Endothelial cell of hepatic sinusoid (primary cell): ENCODE measurements at regions not wholly inside any gene's neighbourhood (a gene's known extent, or its start where the extent isn't known, plus 50 kb on each side); places are given as distances from the start of the nearest gene placed in this dataset.

Experiments
- in situ Hi-C: cut with HindIII; loops from 2 replicates; pipeline ENCODE4 v1.10.0; 2017; ENCODE audit warnings: low sequenced_read_pairs

DNA sequence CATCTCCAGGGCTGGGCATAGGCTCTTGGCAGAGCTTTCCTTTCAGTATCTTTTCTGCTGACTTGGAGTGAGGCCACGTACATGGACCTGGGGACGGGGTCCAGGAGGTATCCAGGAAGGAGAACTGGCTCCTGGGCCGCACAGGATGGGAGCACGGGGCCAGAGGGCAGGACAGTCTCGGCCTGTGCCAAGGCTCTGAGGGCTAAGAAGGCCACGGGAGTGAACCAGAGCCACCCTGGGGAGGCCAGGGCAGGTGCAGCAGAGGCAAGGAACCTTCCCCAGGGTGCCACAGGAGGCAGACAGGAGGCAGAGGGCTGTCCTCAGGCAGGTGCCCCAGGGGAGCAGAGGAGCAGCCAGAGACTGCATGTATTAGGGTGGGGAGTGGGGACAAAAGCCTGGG lies 50.3 kb downstream of the PLXNA1 start:
- in situ Hi-C loops: no loop called here

DNA sequence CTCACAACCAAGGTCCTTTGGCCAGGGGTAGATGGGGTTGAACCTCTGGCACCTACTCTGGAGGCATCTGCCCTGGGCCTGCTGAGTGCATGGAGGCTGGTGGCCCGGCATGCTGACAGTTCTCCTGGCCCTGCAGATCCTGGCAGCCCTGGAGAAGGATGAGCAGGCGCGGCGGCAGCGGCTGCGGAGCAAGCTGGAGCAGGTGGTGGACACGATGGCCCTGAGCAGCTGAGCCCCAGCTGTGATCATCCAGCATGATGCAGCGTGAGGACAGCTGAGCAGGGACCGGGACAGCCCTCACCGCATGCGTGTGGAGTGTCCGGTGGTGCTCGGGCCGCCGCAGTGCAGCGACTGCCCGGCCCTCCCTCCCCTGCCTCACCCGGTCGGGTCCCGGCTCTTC lies 50.9 kb downstream of the PLXNA1 start:
- in situ Hi-C loops: no loop called here

DNA sequence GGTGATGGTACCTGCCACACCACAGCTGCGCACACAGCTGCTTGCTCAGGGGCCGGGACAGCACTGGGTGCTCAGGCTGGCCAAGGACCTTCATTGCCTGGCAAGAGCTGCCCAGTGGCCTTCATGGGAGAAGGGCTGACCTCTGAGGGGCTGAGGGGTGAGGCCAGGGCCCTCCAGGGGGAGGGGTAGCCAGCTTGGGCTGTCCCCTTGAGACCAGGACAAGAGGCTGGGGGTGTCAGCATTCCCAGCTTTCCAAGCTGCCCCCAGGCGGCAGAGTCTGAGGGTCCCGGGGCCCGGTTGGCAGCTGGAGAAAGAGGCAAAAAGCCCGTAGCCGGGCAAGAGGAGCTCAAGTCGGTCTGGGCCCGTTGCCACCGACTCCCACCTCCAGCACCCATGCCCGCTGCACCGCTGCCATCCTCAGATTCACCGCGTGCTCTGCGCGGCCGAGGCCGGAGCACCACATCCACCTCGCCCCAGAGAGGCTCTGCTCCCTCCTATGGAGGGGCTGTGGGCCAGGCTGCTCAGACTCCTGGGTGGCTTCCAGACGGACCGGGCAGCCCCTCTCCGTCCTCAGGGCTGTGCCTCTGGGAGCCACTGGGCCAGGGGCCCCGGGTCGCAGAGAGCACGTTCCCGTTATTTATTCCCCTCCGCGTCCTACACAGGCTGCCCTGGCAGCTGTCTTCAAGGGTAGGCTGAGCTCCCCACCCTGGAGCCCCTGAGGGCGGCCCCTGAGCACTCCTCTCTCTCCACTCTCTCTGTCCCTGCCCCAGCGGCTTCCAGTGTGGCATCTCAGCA lies 51.5 kb downstream of the PLXNA1 start:
- in situ Hi-C loops: no loop called here

DNA sequence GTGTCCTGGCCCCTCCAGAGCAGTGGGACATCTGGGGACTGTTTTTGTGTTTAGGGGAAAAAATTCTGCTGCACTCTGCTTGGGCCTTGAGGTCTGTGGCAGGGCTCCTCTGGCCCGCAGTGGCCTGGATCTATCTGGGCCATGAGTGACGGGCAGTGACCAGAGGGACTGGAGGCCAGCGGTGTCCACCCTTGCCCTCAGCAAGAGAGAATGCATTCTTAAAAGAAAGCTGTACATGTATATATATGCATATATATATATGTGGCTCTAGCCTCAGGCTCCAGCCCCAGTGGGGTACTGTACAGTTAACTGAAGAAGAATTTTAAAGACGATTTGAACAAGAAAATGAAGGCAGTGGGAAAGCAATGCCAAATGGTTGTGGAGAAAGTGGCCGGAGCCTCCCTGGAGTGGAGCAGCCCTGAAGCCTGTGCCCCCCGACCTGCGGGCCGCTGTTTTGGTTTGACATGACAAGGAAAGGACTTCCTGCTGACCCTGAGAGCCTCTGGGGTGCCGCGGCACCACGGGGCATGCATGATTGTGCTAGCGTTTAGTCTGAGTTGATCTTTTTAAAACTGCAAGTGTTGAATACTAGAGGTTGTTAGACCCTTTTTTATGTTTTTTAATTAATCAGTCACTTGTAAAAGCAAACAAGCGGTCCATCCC lies 52.2 kb downstream of the PLXNA1 start:
- in situ Hi-C loops: no loop called here

DNA sequence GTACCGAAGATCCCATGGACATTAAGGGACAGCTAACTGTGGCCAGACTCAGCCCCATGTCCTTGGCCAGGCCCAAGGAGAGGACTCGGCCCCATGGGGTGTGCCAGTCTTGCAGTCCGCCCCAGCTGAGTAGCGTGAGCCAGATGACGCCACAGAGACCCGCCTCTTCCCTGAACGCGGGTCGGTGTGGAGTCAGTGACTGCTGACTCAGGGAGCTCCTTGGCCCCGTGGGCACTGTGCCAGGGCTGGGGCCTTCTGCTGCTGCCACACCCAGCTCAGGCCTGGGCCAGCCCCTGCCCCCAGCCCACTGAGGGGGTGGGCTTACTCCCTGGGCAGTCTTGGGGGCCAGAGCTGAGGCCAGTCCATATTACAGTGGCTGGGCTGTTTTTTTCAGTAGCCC lies 52.8 kb downstream of the PLXNA1 start:
- in situ Hi-C loops: no loop called here

DNA sequence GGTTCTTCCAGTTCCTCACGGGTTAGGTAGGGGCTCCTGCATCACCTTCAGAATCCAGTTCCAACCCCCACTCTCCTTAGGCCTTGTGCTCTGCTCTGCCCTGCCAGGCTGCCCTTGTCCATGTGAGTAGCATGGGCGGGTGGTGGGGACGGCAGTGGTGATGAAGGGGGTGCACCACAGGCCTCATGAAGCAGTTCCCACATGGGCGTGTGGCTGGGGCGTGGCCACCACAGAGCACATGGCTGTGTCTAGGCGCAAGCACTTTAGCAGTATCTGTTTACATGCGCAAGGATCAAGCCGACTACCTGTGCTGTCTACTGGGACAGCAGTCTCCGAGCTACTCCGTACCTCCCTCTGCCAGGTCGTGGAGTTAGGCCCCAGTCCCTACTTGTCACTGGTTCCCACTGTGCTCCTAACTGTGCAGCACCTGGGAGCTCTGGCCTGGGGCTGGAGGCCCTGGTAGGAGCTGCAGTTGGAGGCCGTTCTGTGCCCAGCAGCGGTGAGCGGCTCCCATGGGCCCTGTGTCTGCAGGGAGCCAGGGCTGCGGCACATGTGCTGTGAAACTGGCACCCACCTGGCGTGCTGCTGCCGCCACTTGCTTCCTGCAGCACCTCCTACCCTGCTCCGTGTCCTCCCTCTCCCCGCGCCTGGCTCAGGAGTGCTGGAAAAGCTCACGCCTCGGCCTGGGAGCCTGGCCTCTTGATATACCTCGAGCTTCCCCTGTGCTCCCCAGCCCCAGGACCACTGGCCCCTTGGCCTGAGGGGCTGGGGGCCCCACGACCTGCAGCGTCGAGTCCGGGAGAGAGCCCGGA lies 53.5 kb downstream of the PLXNA1 start:
- in situ Hi-C loops: no loop called here

DNA sequence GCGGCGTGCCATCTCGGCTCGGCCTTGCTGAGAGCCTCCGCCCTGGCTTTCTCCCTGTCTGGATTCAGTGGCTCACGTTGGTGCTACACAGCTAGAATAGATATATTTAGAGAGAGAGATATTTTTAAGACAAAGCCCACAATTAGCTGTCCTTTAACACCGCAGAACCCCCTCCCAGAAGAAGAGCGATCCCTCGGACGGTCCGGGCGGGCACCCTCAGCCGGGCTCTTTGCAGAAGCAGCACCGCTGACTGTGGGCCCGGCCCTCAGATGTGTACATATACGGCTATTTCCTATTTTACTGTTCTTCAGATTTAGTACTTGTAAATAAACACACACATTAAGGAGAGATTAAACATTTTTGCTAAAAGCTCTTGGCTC lies 54.1 kb downstream of the PLXNA1 start:
- in situ Hi-C loops: no loop called here

DNA sequence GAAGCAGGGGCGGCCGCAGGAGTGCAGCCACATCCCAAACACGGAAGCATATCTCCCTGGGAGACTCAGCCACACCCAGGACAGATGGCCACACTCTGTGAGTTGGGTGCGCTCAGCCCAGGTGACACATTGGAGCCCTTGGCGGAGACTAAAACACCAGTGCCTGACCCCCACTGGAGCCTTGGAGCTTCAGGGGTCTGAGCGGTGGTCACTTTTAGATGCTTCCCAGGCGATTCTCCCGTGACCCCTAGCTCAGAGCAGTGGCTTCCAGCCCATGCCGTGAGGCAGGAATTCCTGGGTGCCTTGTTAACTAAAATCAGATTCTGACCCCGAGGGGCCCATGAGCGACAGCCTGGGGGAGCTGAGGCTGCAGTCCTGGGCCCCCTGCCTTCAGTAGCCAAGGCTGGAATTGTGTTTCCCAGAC lies 54.5 kb downstream of the PLXNA1 start:
- in situ Hi-C loops: no loop called here

DNA sequence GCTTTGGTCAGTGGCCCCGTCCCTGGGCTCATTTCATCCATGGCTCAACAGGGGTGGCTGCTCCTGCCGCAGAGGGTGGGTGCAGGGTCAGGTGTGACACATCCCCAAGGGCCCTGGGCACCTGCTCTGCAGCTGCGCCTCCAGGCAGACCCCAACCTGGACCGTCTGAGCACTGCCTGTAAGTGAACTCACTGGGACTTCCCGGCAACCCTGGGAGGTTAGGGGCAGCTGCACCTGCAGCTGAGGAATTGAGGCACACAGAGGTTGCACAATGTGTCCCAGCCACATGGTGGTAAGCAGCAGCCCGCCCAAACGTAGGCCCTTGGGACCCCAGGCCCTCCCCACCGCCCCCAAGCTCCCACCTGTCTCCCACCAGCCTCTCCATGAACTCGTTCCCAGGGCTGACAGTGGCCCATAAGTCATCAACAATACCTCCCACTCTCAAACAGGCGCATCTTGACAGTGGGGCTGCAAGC lies 55.1 kb downstream of the PLXNA1 start:
- in situ Hi-C loops: no loop called here

DNA sequence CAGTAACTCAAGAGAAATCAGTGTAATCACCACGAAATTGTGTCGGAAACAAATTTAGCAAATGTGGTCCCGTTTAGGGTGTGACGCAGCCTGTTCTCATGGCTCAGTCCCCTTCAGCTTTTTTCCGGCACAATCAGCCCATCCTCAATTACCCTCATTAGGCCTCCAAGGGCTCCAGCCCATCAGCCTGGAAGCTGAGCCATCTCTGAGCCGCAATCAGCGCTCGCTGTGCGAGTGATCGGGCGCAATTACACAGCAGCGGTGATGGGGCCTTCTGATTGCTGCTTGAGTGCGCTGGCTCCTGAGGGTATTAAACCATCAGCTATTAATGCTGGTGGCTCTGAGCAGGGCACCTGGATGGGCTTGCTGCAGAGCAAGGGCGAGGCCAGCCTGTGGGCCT lies 55.6 kb downstream of the PLXNA1 start:
- in situ Hi-C loops: no loop called here

DNA sequence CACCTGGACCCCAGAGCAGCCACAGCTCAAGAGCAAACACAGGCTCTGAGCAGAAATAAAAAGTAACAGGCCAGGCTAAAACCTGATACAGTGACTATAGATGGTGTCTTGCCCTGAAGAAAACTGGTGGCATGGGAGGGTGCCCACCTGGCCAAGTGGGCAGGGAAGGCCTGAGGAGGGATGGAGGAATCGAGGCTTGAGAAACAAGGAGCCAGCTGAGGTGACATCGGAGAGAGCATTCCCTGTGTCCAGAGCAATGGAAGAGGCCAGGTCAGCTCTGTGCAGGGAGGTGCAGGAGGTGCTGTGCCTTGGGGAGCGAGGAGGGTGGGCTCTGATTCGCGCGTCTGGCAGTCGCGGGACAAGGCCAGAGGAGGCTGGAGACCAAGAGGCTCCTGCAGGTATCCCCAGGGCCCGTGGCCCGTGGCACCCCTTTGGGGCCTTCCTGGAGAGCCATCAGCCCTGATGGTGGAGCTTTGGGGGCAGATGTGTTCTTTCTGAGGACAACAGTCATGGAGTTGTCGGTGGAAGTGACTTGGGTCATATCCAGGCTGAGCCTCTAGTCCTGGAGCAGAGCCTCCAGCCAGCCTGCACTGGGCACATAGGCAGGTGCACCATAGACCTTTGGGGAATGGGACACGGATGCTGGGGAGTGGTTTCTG lies 56.1 kb downstream of the PLXNA1 start:
- in situ Hi-C loops: no loop called here

DNA sequence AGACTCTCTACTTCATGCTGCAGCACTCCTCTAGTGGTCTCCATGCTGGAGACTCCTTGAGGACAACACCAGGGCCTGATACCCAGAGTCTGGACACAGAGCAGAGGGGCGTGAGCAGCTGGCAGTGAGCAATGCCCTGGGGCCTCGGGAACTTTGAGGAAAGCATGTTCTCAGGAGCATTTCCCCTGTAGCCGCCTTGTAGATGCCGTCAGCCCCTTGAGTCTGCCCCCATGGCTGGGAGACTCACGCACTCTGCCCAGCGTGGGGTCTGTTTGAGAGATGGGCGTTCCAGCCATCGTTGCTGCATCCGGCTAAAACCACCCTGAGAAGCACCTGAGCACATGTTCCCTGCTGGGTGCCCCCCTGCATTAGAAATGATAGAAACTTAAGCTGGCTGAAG lies 56.8 kb downstream of the PLXNA1 start:
- in situ Hi-C loops: loop anchor here (5.0 to 10.0 kb wide), 3 partner anchors 83 to 365 kb away; partner anchors contain the start of gene CHCHD6

DNA sequence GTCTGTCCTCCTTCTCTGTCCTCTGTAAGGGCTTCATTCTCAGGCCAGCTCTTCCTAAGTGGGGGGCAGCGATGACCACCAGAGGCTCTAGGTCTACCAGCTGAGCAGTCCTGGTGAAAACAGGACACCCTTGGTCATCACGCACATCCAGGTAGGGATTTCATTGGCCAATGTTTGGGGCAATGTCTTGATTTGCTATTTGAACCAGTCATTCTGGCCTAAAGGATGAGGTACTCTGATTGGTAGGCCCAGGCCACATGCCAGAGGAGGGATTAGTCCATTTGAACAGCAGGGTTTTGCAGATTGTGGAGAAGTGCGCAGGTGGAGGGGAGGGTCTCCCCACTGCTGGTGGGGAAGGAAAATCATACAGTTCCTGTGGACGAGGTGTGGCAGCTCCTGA lies 57.3 kb downstream of the PLXNA1 start:
- in situ Hi-C loops: loop anchor here (5.0 to 10.0 kb wide), 3 partner anchors 82 to 365 kb away; partner anchors contain the start of gene CHCHD6

DNA sequence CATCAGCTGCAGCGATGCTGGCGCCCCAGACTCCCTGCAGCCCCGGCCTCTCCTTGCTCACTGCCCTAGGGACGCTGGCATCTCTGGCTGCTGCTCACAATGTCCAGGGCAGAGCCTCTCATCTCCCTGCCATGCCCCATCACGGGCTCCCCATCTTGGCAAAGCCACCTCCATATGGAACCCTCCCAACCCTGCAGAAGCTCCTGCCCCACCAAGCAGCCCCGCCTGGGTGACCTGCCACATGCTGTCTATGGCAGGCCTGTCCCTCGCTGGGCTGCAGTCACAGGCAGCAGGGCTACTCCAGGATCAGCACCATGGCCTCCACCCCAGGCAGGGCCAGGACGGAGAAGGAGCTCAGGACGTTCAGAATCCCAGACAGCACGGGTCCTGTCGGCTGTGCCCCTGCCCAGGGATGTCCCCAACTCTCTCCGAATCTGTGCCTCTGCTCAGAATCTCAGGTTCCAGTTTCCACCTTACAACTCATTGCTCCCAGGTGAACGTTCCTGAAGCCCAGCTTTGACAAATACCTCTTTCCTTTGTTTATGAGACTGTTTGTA lies 58.4 kb downstream of the PLXNA1 start:
- in situ Hi-C loops: loop anchor here (5.0 to 10.0 kb wide), 3 partner anchors 81 to 367 kb away; partner anchors contain the start of gene CHCHD6

DNA sequence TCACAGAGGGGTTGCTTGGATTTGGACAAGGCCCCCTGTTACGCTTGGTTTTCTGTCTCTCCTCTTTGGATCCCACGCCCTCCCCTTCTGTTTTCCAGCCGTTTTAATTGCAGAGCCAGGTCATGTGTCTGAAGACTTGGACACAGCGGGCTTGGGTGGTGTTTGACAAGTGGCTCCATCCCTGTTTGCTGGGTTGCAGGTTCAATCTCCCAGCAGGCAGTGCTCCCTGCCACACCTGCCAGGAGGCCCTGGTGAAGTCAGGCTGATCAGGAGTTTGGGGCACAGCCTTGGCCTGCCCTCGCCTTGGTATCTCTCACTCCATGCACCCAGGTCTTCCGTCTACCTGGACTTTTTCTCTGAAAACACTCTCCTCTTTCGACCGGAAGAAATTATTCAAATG lies 59.0 kb downstream of the PLXNA1 start:
- in situ Hi-C loops: loop anchor here (5.0 to 10.0 kb wide), 3 partner anchors 80 to 367 kb away; partner anchors contain the start of gene CHCHD6

DNA sequence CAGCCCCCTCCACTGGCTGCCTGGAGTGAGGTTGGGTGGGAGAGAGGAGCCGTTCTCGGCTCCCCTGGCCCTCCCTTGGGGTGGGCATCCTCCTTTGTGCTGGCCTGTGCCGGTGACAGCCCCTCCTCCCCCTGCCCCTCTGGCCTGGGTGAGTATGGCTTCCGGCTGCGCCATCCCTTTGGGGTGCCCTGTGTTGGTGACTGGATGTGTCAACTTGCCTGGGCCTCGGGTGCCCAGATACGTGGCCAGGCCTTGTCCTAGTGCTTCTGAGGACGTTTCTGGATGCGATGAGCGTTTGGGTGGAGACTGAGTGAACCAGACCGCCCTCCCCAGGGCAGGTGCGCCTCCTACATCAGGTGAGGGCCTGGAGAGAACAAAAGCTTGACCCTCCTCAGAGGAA lies 59.7 kb downstream of the PLXNA1 start:
- in situ Hi-C loops: loop anchor here (5.0 to 10.0 kb wide), 3 partner anchors 80 to 368 kb away; partner anchors contain the start of gene CHCHD6

DNA sequence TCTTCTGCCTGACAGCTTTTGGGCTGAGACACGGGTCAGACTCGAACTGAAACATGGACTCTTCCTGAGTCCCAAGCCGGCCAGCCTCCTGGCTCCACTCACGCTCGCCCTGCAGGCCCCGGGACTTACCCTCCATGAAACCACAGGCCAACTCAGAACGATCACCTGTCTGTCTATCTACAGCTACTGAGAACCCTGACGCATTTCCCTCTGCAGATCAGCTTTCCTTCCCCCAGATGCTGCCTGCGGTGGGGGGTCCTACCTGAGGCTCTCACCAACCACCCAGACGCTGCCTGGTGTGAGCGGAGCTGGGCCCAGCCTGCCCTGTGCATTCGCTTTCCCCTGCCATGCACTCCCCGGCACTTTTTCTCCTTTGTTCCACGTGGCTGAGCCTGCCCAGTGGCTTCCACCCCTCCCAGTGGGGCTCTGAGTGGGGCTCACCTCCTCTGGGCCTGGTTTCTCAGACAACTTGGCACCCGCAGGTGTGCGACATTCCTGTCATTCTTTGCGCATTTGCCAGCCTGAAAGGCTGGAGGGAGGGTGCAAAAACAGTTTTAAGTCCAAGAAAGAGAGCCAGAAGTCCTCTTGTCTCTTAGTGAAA lies 60.2 kb downstream of the PLXNA1 start:
- in situ Hi-C loops: loop anchor here (5.0 to 10.0 kb wide), 3 partner anchors 79 to 368 kb away; partner anchors contain the start of gene CHCHD6

DNA sequence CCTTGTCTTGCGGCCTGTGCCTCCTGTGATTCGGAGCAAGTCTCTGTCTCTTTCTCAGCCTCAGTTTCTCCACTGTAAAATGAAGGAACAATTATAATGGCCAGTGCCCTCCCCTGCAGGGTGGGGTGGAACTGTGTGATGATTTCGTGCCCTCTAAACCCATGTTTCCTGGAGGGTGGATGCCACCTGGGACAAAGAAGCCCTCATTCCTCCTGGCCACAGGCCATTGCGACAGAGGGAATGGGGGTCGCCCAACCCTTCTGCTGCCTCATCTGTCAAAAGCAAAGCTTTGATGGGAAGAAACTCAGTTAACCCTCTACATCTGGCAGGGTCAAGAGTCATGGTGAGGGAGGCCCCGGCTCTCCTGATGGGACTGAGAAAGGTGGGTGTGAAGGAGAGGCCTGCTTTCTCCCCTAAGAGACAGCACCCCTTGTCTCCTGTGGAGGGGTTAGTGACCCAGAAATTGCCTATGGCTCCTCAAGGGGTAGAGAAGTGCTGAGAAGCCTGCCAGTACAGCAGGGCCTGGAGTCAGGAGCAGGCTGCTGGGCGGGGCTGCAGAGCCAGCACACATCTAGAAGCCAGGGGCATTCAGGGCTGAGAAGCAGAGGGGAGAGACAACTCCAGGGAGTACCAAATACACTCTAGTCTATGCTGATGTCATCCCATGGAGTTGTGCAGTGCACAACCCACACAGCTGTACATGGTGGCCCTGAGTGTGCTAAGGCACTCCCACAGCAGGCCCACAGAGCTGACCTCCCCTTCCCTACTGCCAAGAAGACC lies 61.0 kb downstream of the PLXNA1 start:
- in situ Hi-C loops: loop anchor here (5.0 to 10.0 kb wide), 3 partner anchors 78 to 369 kb away; partner anchors contain the start of gene CHCHD6

DNA sequence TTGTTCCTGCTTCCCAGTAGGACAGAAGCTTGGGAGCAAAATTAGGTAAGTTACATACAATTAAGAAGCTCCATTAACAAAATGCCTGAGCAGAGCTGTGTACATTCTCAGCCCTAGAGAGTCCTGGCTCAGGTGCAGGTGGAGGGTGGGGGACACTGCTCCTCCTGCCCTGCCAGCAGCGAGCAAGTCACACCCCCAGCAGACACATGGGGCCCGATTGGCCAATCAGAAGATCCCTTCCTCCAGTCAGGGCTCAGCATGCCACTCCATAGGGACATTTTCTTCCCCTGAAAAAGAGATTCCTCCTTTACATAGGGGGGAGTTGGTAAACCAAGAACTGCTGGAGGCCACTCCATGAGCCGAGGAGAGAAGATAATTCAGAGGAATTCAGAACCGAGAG lies 62.1 kb downstream of the PLXNA1 start:
- in situ Hi-C loops: loop anchor here (5.0 to 10.0 kb wide), 3 partner anchors 77 to 370 kb away; partner anchors contain the start of gene CHCHD6
